HG03103 (cell line): ENCODE measurements at regions not wholly inside any gene's neighbourhood (a gene's known extent, or its start where the extent isn't known, plus 50 kb on each side); places are given as distances from the start of the nearest gene placed in this dataset.
"Not testable (repeated sequence)": the region's sequence is repeated elsewhere in the genome, so short reads cannot be mapped to it uniquely, and the experiment has no call there.

Experiments used
- ATAC-seq: cut with Tn5 transposase; IDR thresholded peaks from one replicate; pipeline ENCODE4 v1.9.1; 2021; ENCODE audit warnings: low read depth; ENCODE audit not compliant: unreplicated experiment

DNA sequence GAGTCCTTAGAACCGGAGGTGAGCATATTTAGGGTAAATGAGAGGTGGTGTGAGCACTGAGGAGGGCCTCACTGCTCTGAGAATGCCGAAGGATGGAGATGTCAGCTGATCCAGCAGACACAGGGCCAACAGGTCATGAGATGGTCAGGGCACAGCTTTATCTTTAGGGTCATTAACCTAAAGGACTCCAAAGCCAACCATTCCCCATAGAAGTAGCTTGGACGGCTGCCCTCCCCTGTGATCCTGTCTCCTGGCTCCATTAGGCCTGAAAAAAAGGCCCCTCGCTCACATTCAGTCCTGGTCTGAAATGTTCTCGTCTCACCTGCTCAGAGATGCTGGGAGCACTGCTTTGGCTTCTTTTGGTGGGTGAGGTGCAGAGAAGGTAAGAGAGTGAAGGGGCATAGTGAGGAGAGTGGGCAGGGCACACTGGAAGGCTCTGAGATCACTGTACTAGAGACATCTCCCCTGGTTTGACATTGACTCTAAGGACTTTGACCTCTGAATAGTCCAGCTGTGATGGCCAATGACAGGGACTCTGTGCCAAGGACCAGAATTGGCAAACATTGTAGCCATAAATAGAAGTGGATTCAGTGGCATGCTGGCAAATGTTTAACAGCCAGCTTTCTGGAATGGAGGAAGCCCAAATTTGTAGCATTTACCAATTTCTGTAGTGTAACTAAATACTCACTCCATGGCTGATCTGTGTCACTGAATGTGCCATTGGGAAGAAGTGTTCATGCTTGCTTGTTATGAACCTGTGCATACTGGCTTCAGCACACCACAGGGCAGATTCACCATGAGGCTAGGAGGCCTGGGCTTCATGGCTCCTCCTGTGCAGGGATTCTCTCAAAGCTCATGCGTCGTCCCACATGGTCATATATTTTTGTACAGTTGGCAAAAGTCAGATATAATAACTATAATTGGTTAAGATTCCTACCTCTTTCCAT, 76.2 kb upstream of the MRPS22 start:
- no peak for ATAC-seq

DNA sequence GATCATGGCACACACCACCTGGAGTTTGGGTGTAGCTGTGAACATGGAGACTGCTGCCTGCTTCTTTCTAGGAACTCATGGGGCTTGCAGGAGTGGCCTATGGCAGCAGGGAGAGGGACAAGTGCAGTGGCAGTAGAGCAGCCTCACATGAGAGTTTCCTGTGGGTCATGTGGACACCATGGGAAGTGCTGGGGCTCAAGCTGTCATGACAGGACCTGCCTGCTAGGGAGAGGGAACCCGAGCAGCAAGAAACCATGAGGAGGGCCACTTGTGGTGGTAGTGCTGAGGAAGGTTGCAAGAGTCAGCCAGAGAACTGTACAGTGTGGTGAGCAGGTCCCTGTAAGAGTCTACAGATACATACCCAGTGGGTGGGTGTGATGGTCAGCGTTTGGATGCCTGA, 73.8 kb upstream of the MRPS22 start:
- no peak for ATAC-seq

DNA sequence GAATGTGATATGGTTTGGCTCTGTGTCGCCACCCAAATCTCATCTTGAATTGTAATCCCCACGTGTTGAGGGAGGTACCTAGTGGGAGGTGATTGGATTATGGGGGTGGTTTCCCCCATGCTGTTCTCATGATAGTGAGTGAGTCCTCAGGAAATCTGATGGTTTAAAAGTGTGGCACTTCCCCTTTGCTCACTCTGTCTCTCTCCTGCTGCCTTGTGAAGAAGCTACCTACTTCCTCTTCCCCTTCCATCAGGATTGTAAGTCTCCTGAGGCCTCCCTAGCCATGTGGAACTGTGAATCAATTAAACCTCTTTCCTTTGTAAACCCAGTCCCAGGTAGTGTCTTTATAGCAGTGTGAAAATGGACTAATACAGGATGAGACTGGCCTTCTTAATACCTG, 73.2 kb upstream of the MRPS22 start:
- not testable (repeated sequence) for ATAC-seq

GRCh38 chr3:139280027-139280671, 63.7 kb upstream of the MRPS22 start:
- ATAC-seq = no peak

GRCh38 chr3:139281096-139281495, 62.7 kb upstream of the MRPS22 start:
- no peak for ATAC-seq

GRCh38 chr3:139281522-139282196, 62.2 kb upstream of the MRPS22 start:
- no peak for ATAC-seq

- no peak for ATAC-seq
These were observed 60.5 kb upstream of the MRPS22 start for GRCh38 chr3:139283301-139283700.

GRCh38 chr3:139284221-139284620, 59.6 kb upstream of the MRPS22 start:
- no peak for ATAC-seq

GRCh38 chr3:139285691-139286090, 58.1 kb upstream of the MRPS22 start:
- no peak for ATAC-seq

DNA sequence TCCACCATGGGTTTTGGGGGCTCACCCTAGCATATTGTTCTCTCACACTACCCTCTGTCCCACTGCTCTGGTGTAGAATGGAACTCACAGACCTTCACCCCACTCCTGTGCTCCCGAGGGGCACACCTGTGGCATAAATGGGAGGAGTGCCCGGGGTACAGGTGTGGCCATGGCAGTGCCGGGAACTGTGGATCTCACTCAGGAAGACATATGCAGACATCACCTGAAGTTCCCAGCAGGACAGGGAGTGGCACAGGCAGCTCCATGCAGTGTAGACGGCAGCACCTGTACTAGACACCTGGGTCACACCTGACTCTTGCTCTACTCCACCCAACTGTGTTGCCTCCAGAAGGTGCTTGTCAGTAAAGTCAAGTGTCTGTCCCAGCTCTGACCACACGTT, 57.6 kb upstream of the MRPS22 start:
- ATAC-seq = no peak

DNA sequence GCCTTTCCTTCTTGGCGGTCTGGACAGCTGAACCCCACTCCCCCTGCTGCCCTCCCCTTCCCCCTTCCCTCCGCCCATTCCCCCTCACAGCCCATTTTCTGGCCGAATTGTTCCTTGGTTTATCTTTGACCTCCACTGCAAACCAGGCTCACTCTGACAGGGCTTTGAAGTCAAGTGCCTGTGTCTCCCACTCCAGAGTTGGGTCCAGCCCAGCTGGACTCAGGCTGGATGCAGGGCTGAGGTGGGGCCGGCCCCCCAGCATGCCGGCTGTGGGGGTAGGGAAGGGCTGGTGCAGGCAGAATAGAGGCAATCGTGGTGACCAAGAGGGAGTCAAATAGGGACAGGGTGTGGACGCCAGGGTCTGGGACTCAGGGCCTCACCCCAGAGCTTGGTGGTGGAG, 57.0 kb upstream of the MRPS22 start:
- ATAC-seq = no peak

- ATAC-seq = no peak
These were observed 56.3 kb upstream of the MRPS22 start for GRCh38 chr3:139287557-139287956.

DNA sequence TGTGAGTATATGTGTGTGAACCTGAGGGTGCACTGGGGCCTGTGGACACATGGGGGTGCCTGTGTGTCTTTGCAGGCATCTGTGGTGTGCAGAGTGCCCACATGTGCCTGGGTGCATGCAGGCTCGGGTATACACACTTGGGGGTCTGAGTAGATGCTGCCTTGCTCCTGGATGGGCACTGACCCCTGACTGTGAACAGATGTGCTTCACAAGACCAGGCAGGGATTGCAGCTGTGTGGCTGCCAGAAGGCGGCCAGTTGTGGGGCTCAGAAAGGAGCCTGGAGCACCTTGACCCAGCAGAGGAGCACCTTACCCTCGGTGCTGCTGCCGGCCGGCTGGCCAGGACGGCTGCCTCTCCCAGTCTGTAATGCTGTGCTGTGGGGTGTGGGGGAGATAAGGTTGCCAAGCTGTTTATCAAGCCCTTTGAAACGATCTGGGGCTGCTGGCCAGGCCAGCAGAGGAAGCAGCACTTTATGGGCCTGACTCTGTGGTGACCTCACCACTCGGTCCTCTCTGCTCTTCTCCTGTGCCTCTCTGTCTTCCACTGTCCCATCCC, 55.5 kb upstream of the MRPS22 start:
- ATAC-seq = no peak

DNA sequence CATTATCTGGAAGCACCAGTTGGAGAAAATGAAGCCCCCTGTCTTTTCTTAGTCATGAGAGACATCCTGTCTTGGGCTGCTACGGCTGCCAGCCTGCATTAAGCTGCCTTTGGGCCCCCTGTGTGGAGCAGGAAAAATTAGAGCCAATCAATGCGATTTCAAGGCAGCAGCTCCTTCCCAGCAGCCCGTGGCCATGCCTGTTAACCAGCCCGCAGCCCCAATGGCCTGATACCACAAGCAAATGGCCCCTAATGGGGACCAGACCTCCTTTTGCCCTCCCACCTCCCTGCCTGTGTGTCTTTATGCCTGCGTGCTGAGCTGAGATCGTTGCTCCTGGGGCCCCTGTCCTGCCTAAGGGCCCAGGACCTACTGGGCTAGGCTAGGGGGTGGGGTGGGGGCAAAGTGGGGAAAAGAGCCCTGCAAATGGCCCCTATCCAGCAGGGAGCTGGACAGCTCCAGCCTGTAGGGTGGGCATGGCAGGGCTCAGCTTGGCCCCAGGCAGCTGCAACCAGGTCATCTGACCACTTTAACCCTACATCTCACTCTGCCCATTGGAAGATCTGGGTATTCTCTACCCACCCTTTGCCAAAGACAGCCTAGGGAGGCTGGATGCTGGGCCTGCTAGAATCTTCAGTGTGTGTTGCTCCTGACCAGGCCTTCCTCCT, 53.8 kb upstream of the MRPS22 start:
- ATAC-seq = no peak

DNA sequence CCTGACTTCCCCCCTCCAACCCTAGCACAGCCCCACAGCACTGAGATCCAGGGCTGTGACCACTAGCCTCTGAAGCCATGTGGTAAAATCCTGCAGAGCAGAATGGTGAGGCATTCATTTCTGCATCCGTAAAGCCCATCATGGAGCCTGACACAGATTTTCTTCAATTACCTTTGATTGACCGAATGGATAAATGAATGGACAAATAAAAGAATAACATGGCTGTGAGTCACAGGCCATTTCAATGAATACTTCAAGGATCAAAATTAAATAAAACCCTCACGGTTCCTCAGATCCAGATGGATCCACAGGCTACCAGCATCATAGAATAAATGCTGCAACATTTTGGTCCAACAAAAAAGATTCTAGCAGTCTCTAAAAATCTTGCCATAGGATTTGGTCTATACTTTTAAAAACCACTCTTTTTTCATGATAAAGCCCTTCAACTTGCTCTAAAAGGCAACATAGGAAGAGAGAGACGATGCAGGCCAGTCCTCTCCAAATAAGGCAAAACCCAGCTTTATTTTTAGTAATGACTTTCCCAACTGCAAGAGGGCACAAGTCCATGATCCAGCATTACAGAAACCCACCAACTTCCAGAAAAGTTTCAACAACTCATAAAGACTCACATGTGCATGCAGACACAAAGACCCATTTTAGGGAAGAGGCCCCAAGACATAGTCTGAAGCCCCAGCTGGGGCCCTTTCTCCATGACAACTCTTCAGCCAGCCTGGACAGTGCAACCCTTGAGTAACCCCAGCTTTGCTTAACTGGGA, 52.4 kb upstream of the MRPS22 start:
- ATAC-seq = no peak

- ATAC-seq = no peak
These were observed 51.6 kb upstream of the MRPS22 start for GRCh38 chr3:139292192-139292591.

DNA sequence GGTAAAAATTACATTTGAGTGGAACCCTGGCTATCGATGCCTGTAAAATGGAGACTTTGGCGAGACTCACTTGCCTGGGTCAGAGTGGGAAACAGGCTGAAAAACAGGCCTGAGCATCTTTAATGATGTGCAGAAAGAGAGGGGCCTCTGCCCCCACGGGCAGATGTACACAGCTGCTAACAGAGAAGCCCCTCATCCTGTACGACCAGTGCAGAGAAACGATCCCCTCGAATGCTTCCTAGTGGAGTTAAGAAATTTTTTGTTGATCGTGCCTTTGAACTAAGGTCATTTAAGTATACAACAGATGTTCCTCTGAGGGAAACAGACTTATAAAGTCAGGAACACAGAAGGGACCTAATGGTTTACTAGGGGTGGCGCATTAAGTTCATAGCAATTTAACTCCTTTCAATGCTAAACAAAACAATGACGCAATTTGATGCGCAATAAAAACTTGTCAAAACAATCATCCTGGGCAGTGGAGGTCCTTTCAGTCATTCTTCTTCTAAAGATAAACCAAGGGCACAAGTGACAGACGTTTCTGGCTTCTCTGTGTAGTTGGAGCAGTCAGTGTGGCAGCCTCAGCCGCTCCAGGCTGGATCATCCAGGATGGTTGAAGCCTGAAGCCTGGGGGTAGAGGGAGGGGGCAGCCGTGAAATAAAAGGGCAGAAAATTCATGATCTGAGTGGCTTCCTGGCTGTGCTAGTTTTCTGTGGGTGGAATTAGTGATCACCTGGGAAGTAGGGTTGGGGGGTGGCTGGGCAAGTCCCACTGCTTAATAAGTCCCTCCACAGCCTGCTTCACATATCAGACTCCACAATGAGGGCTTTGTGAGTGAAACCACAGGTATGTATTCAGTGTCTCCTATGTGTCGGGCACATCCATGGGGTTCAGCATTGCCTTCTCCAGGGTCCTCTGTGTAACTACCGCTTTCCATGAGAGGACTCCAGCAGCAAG, 50.8 kb upstream of the MRPS22 start:
- no peak for ATAC-seq

- ATAC-seq = no peak
These were observed 50.2 kb upstream of the MRPS22 start for GRCh38 chr3:139293665-139294023.
